ENCODE measurements at regions not wholly inside any gene's neighbourhood (a gene's known extent, or its start where the extent isn't known, plus 50 kb on each side); places are given as distances from the start of the nearest gene placed in this dataset.
"Not testable (repeated sequence)": the region's sequence is repeated elsewhere in the genome, so short reads cannot be mapped to it uniquely, and the experiment has no call there.

DNA sequence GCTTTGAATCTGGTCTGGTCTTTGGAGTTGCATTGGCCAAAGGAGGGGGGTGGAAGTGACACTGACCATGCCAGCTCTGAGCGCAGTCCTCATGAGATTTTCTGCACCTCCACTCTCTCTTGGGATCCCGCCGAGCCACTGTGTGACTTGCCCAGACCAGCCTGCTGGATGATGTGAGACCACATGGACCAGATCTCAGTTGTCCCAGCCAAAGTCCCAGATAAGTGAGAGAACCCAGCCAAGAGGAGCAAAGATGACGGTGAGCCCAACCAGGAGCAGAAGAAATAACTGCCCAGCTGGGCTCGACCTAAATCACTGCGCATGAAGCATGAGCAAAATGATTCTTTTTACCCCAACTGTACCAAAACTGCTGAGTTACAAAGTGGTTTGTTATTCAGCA, 96.5 kb upstream of the ERCC4 start:
- no peak for DNase-seq

DNA sequence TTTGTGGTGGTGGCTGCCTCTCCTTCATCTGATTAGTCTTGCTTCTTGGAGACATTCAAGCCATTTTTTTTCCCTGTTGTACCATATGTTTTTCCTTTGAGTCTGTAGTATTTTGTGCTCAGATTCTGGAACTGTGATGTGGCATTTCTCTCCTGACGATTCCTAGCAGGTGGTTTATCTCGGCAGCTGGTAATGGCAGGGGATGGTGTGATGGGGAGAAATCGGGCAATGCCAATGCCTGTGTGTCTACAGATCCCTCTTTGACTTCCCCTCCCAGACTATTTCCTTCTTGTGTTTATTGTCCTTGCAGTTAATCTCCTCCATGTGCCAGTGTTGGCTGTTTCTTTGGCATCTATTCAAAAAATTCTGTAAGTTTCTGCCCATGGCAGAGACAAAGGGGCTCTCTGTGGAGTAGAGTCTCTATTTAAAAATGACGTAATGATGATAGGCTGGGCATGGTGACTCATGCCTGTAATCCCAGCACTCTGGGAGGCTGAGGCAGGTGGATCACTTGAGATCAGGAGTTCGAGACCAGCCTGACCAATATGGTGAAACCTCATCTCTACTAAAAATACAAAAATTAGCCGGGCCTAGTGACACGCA, 90.2 kb upstream of the ERCC4 start:
- no peak for DNase-seq

DNA sequence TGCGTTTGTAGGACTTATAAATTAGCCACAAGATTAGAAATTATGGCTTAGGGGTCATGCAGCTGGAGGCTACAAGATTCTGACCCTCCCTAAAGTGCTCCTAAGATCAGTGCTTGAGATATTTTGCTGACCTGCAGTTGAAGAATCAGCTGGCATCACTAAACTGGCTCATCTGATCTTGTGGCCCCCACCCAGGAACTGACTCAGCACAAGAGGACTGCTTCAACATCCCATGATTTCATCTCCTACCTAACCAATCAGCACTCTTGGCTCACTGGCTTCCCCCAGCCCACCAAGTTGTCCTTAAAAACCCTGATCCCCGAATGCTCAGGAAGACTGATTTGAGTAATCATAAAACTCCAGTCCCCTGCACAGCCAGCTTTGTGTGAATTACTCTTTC, 86.4 kb upstream of the ERCC4 start:
- DNase-seq, result no peak

DNA sequence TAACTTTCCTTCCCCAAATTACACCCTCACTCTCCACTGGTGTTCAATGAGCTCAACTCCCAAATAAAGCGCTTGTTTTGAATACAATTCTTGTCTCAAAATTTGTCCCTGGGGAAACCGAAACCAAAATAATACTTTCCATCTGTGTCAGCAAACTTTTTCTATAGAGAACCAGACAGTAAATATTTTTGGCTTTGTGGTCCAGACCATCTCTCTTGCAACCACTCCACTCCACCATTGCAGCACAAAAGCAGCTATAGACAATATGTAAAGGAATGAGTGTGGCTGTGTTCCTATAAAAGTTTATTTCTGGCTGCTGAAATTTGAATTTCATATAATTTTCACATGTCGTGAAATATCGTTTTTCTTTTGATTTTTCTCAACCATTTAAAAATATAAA, 84.6 kb upstream of the ERCC4 start:
- no peak for DNase-seq

DNA sequence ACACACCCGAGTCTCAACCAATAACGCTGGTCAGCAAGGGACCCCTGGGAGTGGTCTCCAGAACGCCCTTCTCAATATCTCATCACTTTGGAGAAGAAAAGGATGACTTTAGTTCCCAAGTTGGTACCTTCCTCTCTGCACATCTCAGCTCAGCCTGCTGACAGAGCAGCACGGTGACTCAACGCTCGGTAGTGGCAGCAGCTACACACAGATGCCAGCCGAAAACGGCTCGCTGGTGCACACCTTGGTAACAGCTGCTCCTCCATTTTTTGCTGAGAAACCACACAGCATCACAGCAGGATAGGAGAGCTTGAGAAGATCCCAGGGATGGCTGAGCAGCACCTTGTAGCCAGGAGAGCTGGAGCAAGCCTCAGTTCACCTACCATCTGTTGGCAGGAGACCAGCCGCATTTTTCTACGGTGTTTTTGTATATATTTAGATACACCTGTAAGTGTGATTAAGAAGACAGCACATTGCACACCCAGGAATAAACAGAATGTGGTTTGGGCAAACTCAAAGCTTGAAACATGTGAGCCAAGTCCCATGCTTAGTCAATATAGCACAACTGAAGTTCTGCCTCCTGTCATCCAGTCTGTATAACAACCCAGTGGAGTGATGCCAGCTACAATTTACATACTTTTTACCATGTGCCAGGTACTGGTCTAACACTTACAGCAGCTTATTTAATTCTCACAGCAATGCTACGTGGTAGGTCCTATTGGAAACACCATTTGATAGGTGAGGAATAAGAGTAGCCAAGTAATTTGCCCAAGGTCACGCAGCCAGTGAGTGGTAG, 83.8 kb upstream of the ERCC4 start:
- DNase-seq, result no peak

DNA sequence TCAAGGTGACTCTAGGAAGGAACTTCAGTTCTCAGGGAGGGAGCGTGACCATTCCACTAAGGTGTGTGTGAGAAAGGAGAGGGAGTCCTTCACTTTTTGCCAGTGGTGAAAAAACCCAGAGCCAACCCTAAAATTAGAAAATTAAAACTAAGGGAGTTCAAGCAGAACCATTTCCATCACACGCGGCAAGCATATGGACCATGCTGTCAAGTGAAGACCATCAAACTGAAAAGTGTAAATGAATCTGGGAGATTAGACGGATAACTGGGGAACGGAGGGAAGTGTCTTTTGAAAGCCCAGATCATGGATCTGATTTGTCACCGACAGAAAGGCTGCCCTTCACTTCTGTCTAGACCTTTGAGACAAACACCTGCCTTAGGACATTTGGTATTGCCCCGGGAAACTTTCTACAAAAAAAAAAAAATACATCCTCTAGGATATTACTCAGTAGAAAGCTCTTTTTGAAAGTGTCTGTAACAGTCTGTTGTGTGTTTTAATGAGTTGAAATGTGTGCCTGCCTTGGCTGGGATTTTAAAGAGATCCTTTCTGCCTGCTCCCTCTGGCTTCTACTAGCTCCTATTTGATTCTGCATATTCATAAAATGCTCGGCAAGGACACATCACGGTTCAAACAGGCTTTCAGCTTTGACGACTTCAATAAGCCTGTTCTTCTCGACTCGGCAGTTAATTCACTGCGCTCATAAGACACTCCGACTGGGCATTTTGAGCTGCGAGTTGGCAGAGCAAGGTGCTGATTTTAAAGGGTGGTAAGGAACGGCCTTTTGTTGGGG, 81.4 kb upstream of the ERCC4 start:
- no peak for DNase-seq

DNA sequence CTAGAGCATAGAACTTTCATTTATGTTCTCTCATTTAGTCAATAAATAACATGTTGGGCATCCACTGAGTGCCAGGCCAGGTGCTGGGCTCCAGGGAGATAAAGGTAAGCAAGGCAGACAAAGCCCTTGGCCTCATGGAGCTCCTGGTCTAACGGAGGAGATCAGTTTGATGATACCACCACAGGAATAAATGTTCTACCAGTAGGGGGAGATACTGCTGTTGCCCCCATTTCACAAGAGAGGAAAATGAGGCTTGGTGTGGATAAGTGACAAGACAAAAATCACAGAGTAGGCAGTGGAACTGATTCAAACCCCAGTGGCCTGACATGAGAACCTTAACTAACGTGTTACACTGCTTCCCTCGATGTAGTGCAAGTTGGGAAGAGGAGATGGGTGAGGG, 80.4 kb upstream of the ERCC4 start:
- no peak for DNase-seq

DNA sequence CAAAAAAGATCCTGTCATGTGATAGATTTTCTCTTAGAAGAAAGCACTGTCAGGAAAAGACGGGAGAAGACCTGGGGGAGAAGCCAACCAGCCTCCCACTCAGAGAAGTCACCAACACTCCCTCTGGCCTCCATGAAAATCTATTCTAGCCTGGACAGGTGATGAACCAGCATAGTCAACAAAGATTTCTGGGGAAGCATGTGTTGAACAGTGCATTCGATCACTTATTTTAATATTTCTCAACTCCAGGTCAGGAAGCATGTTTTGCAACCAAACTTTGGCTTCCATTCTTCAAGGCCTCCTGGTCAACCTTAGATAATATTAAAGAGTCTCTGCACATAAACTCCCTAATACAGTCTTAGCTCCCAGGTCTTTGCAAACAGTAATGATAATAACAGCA, 74.7 kb upstream of the ERCC4 start:
- no peak for DNase-seq

DNA sequence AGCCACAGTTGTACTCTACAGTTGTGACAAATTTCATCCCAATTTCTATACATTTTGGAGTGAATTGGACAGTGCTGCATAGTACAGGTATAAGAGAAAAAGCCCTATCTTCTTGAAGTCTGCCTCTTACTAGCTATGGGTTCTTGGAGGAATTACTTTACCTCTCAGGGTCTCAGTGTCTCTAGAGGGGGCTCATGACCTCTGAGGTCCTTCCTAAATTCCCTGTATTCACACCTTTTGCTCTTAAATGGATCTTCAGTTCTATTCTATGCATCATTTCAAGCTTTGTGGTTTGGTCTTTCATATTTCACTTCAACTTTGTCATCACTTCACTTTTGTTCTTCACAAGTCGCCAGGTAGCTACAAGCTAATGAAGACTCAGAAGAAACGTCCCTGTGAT, 71.2 kb upstream of the ERCC4 start:
- no peak for DNase-seq

DNA sequence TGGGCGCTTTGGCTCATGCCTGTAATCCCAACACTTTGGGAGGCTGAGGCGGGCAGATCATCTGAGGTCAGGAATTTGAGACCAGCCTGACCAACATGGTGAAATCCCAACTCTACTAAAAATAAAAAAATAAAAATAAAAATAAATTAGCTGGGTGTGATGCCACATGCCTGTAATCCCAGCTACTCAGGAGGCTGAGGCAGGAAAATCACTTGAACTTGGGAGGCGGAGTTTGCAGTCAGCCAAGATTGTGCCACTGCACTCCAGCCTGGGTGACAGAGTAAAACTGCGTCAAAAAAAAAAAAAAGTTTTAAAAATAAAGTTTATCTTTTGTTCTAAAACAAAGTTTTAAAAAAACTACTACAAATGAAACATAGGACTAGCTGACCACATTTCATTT, 69.8 kb upstream of the ERCC4 start:
- DNase-seq, result not testable (repeated sequence)

DNA sequence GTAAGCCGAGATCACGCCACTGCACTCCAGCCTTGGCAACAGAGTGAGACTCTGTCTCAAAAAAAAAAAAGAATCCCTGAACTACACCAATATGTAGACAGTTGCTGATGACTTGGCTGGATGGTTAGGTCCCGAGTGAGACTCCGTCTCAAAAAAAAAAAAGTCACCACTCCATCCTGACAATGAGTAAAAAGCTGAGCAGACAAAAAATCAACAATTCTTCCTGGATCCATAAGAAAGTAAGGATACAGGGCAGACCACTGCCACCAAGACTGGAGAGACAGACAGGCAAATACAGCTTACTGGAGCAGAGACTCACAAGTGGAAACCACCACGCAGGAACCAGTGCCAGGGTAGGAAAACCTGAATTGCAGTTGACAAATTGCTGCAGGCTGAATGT, 67.1 kb upstream of the ERCC4 start:
- DNase-seq, result no peak

DNA sequence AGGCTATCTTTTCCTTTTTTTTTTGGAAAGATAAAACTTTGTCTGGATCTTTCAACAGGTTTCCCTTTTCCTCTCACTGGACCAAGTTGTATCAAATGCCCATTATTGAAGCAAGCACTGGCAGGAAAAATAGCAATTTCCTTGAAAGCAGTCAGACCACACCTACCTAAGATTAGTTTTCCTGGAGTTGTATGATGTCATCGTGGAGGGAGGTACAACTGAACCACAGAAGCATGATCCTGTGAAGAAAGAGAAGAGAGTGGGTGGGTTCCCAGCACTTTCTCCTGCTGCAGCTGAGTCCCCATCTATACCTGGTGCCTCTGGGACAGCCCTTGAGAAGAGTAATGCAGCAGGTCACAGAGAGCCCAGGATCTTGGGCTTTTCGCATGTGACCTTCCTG, 63.6 kb upstream of the ERCC4 start:
- DNase-seq, result no peak

DNA sequence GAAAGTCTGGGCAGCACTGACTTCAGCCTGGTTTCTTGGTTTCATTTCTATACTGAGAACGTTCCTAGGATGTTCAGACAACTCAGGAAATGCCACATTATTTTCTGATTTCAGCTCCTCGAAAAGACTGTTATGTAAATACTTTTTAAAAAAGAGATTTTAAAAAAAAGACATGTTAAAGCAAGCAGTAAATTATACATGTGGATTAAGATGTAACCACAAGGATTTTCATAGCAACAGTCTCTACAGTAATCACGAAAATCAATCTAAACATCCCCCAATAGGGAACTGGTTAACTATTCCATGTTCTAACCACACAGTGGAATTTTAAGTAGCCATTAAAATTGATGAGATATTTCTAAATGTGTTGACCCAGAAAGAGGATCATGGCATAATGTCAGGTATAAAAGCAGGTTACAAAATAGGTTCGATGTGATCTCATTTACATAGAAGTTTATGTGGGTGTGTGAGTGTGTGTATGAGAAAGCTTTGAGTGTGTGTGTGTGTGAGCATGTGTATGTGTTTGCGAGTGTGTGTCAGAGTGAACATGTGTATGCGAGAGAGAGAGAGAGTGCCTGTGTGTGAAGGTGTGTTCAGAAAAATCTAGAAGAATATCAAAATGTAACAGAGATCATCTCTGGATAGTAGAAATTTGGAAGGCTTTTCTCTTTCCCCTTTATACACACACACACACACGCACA, 63.0 kb upstream of the ERCC4 start:
- no peak for DNase-seq

DNA sequence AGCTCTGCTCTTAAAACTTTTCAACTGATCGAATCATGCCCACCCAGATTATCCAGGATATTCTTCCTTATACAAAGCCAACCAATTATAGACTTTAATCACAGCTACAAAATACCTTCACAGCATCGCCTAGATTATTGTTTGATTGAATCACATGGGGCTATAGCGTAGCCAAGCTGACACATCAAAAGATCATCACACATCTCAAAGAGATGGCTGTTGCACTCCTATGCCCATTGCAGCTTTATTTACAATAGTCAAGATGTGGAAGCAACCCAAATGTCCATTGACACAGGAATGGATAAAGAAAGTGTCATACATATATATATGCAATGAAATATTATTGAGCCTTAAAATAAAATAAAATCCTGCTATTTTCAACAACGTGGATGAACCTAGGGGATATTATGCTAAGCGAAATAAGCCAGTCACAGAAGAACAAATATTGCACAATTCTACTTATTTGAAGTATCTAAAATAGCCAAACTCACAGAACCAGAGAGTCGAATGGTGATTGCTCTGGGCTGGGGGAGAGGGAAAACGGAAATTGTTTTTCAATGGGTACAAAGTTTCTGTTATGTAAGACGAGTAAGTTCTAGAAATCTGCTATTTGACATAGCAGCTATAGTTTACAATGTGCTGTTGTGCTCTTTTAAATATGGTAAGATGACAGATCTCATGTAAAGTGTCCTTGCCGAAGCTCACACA, 60.9 kb upstream of the ERCC4 start:
- no peak for DNase-seq

DNA sequence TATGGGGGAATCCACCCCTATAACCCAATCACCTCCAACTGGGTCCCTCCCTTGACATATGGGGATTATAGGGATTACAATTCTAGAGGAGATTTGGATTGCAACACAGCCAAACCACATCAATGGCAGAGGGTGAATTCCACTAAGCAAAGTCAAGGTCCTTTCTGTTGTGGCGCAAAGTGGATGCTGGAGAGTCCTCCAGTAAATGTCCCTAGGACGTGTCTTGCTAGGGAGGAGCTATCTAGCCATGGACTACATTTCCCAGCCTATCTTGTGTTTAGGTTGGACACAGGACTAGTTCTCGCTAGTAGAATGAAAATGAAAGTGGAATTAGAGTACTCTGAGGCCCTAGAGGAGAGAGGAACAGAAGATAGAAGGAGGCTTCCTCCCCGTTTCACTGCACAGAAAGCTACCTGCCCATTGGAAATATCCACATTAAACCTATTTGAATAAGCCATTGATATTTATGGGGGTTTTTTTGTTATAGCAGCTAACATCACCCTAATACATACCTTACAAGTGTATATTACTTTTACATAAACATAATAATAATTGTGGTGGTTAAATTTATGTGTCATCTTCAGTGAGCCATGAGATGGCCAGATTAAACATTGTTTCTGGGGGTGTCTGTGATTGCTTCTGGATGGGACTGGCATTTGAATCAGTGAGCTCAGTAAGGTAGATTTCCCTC, 56.7 kb upstream of the ERCC4 start:
- no peak for DNase-seq

DNA sequence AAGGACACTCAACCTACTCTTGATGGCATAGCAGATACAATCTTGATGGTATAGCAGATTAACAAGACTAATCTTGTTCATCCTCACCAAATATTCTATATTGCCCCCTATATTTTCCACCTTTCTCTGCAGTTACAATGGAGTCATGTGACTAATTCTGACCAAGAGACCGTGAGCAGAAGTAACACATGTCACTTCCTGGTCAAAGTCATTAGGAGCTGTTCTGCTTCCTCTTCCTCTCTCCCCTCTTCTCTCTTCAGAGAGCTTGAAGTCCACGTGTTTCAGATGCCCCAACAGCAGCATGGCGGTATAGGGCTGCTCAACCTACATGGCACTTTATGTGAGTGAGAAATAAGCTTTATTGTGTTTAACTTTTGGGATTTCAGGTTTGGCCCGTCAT, 55.3 kb upstream of the ERCC4 start:
- no peak for DNase-seq

DNA sequence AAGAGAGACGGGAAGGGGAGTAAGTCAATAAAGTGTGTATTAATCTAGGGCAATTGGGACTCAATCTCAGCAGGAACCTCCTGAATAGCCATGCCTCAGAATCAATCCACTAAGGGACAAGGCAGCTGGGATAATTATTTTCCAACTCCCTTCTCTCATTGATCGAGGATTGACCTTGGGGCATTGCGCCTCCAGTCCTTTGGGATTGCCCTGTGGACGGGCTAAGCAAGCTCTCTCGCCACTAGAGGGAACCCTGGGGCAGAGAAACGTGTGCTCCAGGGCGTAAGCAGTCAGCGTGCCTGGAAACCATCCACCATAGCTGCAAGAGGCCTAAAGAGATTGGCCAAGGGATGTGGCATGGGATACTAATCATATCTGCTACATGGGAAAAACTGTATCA, 53.9 kb upstream of the ERCC4 start:
- DNase-seq, result peak; percentile 63

Data from activated CD4-positive, alpha-beta T cell treated with anti-CD3 and anti-CD28 coated beads, Interleukin-10, Interleukin-2, amounts not matched to agents 100 ng/mL and 50 ng/mL, durations not matched to agents 16 hours and 8 hours (primary cell).